ENCODE measurements at regions not wholly inside any gene's neighbourhood (a gene's known extent, or its start where the extent isn't known, plus 50 kb on each side); places are given as distances from the start of the nearest gene placed in this dataset.

GRCh38 chr16:86798247-86799041 is 220.1 kb downstream of the FOXL1 start:
- peaks cover 12% of the 10 kb centered on the region for H3K27me3 Mint-ChIP-seq (ENCODE audit: low read depth)
- no peak overlapping the region for H3K4me3 Mint-ChIP-seq
- no peaks in the 10 kb centered on the region for H3K36me3 Mint-ChIP-seq (ENCODE audit: low read depth)
- ChIA-PET CTCF (no interaction called here), POLR2A (no interaction called here)
- no peak for DNase-seq
- H3K9me3 Mint-ChIP-seq (ENCODE audit: insufficient read depth) = no peaks in the 10 kb centered on the region
- no peak for ATAC-seq
- no peak overlapping the region for H3K27ac Mint-ChIP-seq
- H3K4me1 Mint-ChIP-seq (ENCODE audit: low read depth) = no peaks in the 10 kb centered on the region

GRCh38 chr16:86799367-86799766 is 221.0 kb downstream of the FOXL1 start:
- DNase-seq (no peak), ATAC-seq (no peak)
- no peak overlapping the region for H3K27ac Mint-ChIP-seq
- CTCF ChIA-PET = no interaction called here
- no peaks in the 10 kb centered on the region for H3K4me1 Mint-ChIP-seq (ENCODE audit: low read depth)
- POLR2A ChIA-PET = no interaction called here
- peaks cover 12% of the 10 kb centered on the region for H3K27me3 Mint-ChIP-seq (ENCODE audit: low read depth)
- no peaks in the 10 kb centered on the region for H3K9me3 Mint-ChIP-seq (ENCODE audit: insufficient read depth)
- no peak overlapping the region for H3K4me3 Mint-ChIP-seq
- no peaks in the 10 kb centered on the region for H3K36me3 Mint-ChIP-seq (ENCODE audit: low read depth)

GRCh38 chr16:86800894-86801293 is 222.5 kb downstream of the FOXL1 start:
- DNase-seq (no peak), ATAC-seq (no peak)
- Mint-ChIP-seq H3K36me3 (ENCODE audit: low read depth) (no peaks in the 10 kb centered on the region), H3K9me3 (ENCODE audit: insufficient read depth) (no peaks in the 10 kb centered on the region), H3K27me3 (ENCODE audit: low read depth) (peaks cover 12% of the 10 kb centered on the region), H3K4me3 (no peak overlapping the region), H3K4me1 (ENCODE audit: low read depth) (no peaks in the 10 kb centered on the region), H3K27ac (no peak overlapping the region)
- ChIA-PET POLR2A (no interaction called here), CTCF (no interaction called here)

- Mint-ChIP-seq H3K36me3 (ENCODE audit: low read depth) (no peaks in the 10 kb centered on the region), H3K4me3 (no peak overlapping the region)
Observed at GRCh38 chr16:86802013-86802412, 223.7 kb downstream of the FOXL1 start.

GRCh38 chr16:86805188-86805587 is 226.8 kb downstream of the FOXL1 start:
- ATAC-seq (no peak), DNase-seq (no peak)
- Mint-ChIP-seq H3K27ac (no peak overlapping the region), H3K27me3 (ENCODE audit: low read depth) (peaks cover 5% of the 10 kb centered on the region), H3K9me3 (ENCODE audit: insufficient read depth) (no peaks in the 10 kb centered on the region), H3K4me1 (ENCODE audit: low read depth) (no peaks in the 10 kb centered on the region), H3K4me3 (no peak overlapping the region), H3K36me3 (ENCODE audit: low read depth) (no peaks in the 10 kb centered on the region)
- POLR2A ChIA-PET = no interaction called here
- CTCF ChIA-PET = no interaction called here

More at GRCh38 chr16:86802013-86802412, 223.7 kb downstream of the FOXL1 start:
- POLR2A ChIA-PET = no interaction called here
- Mint-ChIP-seq H3K27me3 (ENCODE audit: low read depth) (peaks cover 12% of the 10 kb centered on the region), H3K27ac (no peak overlapping the region), H3K4me1 (ENCODE audit: low read depth) (no peaks in the 10 kb centered on the region), H3K9me3 (ENCODE audit: insufficient read depth) (no peaks in the 10 kb centered on the region)
- ATAC-seq (no peak), DNase-seq (no peak)
- CTCF ChIA-PET = no interaction called here

- Mint-ChIP-seq H3K4me3 (no peak overlapping the region), H3K27me3 (ENCODE audit: low read depth) (no peaks in the 10 kb centered on the region), H3K27ac (no peak overlapping the region), H3K36me3 (ENCODE audit: low read depth) (no peaks in the 10 kb centered on the region), H3K9me3 (ENCODE audit: insufficient read depth) (no peaks in the 10 kb centered on the region), H3K4me1 (ENCODE audit: low read depth) (no peaks in the 10 kb centered on the region)
- ATAC-seq (no peak), DNase-seq (no peak)
- POLR2A ChIA-PET = no interaction called here
- CTCF ChIA-PET = no interaction called here
Observed at GRCh38 chr16:86806181-86806837, 228.0 kb downstream of the FOXL1 start.

GRCh38 chr16:86806838-86807351 is 228.5 kb downstream of the FOXL1 start:
- no peak for DNase-seq
- POLR2A ChIA-PET = no interaction called here
- Mint-ChIP-seq H3K4me3 (no peak overlapping the region), H3K4me1 (ENCODE audit: low read depth) (no peaks in the 10 kb centered on the region), H3K9me3 (ENCODE audit: insufficient read depth) (no peaks in the 10 kb centered on the region), H3K27ac (no peak overlapping the region), H3K27me3 (ENCODE audit: low read depth) (no peaks in the 10 kb centered on the region), H3K36me3 (ENCODE audit: low read depth) (no peaks in the 10 kb centered on the region)
- CTCF ChIA-PET = no interaction called here
- ATAC-seq = no peak

- no peak for ATAC-seq
- Mint-ChIP-seq H3K27me3 (ENCODE audit: low read depth) (no peaks in the 10 kb centered on the region), H3K4me3 (no peak overlapping the region), H3K27ac (no peak overlapping the region), H3K36me3 (ENCODE audit: low read depth) (no peaks in the 10 kb centered on the region), H3K9me3 (ENCODE audit: insufficient read depth) (no peaks in the 10 kb centered on the region), H3K4me1 (ENCODE audit: low read depth) (no peaks in the 10 kb centered on the region)
- ChIA-PET CTCF (no interaction called here), POLR2A (no interaction called here)
- no peak for DNase-seq
Observed at GRCh38 chr16:86808863-86809444, 230.6 kb downstream of the FOXL1 start.

GRCh38 chr16:86809458-86809955 is 231.2 kb downstream of the FOXL1 start:
- ChIA-PET POLR2A (no interaction called here), CTCF (no interaction called here)
- H3K27me3 Mint-ChIP-seq (ENCODE audit: low read depth) = no peaks in the 10 kb centered on the region
- no peaks in the 10 kb centered on the region for H3K9me3 Mint-ChIP-seq (ENCODE audit: insufficient read depth)
- H3K4me1 Mint-ChIP-seq (ENCODE audit: low read depth) = no peaks in the 10 kb centered on the region
- no peak for ATAC-seq
- no peak overlapping the region for H3K4me3 Mint-ChIP-seq
- H3K36me3 Mint-ChIP-seq (ENCODE audit: low read depth) = no peaks in the 10 kb centered on the region
- DNase-seq = no peak
- H3K27ac Mint-ChIP-seq = no peak overlapping the region

GRCh38 chr16:86810062-86810461 is 231.7 kb downstream of the FOXL1 start:
- DNase-seq (no peak), ATAC-seq (no peak)
- H3K27me3 Mint-ChIP-seq (ENCODE audit: low read depth) = no peaks in the 10 kb centered on the region
- POLR2A ChIA-PET = no interaction called here
- no peaks in the 10 kb centered on the region for H3K4me1 Mint-ChIP-seq (ENCODE audit: low read depth)
- CTCF ChIA-PET = no interaction called here
- no peaks in the 10 kb centered on the region for H3K36me3 Mint-ChIP-seq (ENCODE audit: low read depth)
- H3K4me3 Mint-ChIP-seq = no peak overlapping the region
- H3K9me3 Mint-ChIP-seq (ENCODE audit: insufficient read depth) = no peaks in the 10 kb centered on the region
- H3K27ac Mint-ChIP-seq = no peak overlapping the region

- no peak overlapping the region for H3K4me3 Mint-ChIP-seq
- H3K36me3 Mint-ChIP-seq (ENCODE audit: low read depth) = no peaks in the 10 kb centered on the region
- CTCF ChIA-PET = no interaction called here
- no peaks in the 10 kb centered on the region for H3K9me3 Mint-ChIP-seq (ENCODE audit: insufficient read depth)
- ATAC-seq (no peak), DNase-seq (no peak)
- H3K27ac Mint-ChIP-seq = no peak overlapping the region
- peaks cover 2% of the 10 kb centered on the region for H3K27me3 Mint-ChIP-seq (ENCODE audit: low read depth)
- POLR2A ChIA-PET = no interaction called here
- no peaks in the 10 kb centered on the region for H3K4me1 Mint-ChIP-seq (ENCODE audit: low read depth)
Observed at GRCh38 chr16:86812363-86812970, 234.1 kb downstream of the FOXL1 start.

GRCh38 chr16:86814256-86814655 is 235.9 kb downstream of the FOXL1 start:
- no peaks in the 10 kb centered on the region for H3K36me3 Mint-ChIP-seq (ENCODE audit: low read depth)
- no peak overlapping the region for H3K4me3 Mint-ChIP-seq
- no peak for DNase-seq
- H3K9me3 Mint-ChIP-seq (ENCODE audit: insufficient read depth) = no peaks in the 10 kb centered on the region
- peaks cover 3% of the 10 kb centered on the region for H3K27me3 Mint-ChIP-seq (ENCODE audit: low read depth)
- CTCF ChIA-PET = no interaction called here
- no peaks in the 10 kb centered on the region for H3K4me1 Mint-ChIP-seq (ENCODE audit: low read depth)
- POLR2A ChIA-PET = no interaction called here
- no peak overlapping the region for H3K27ac Mint-ChIP-seq
- ATAC-seq = no peak
